GM21515 (cell line): ENCODE measurements at regions not wholly inside any gene's neighbourhood (a gene's known extent, or its start where the extent isn't known, plus 50 kb on each side); places are given as distances from the start of the nearest gene placed in this dataset.

Experiments used
- ATAC-seq: cut with Tn5 transposase; IDR thresholded peaks from one replicate; pipeline ENCODE4 v1.9.1; 2021; ENCODE audit not compliant: unreplicated experiment

GRCh38 chr14:29265852-29266251 lies 499.3 kb downstream of the FOXG1 start:
- ATAC-seq, result no peak

GRCh38 chr14:29271669-29272068 lies 505.1 kb downstream of the FOXG1 start:
- no peak for ATAC-seq

- no peak for ATAC-seq
Observed at GRCh38 chr14:29273513-29273912, 506.9 kb downstream of the FOXG1 start.

- no peak for ATAC-seq
Observed at GRCh38 chr14:29274890-29275596, 508.5 kb downstream of the FOXG1 start.

- ATAC-seq, result no peak
Observed at GRCh38 chr14:29278301-29279263, 512.0 kb downstream of the FOXG1 start.

GRCh38 chr14:29282169-29282568 lies 515.6 kb downstream of the FOXG1 start:
- ATAC-seq, result no peak

GRCh38 chr14:29290441-29290840 lies 523.9 kb downstream of the FOXG1 start:
- ATAC-seq, result no peak

GRCh38 chr14:29299372-29299771 lies 532.8 kb downstream of the FOXG1 start:
- no peak for ATAC-seq

GRCh38 chr14:29301571-29301970 lies 535.0 kb downstream of the FOXG1 start:
- no peak for ATAC-seq

GRCh38 chr14:29310210-29310609 lies 543.6 kb downstream of the FOXG1 start:
- ATAC-seq, result no peak

GRCh38 chr14:29310757-29311156 lies 544.2 kb downstream of the FOXG1 start:
- ATAC-seq, result no peak

GRCh38 chr14:29311983-29312382 lies 545.4 kb downstream of the FOXG1 start:
- ATAC-seq, result no peak

- no peak for ATAC-seq
Observed at GRCh38 chr14:29316936-29317335, 550.3 kb downstream of the FOXG1 start.

GRCh38 chr14:29317423-29317822 lies 550.8 kb downstream of the FOXG1 start:
- no peak for ATAC-seq

- no peak for ATAC-seq
Observed at GRCh38 chr14:29320286-29320685, 553.7 kb downstream of the FOXG1 start.

- no peak for ATAC-seq
Observed at GRCh38 chr14:29321646-29322045, 555.1 kb downstream of the FOXG1 start.

GRCh38 chr14:29339494-29340172 lies 573.0 kb downstream of the FOXG1 start:
- no peak for ATAC-seq

GRCh38 chr14:29348504-29348903 lies 579.1 kb downstream of the PRKD1 start:
- no peak for ATAC-seq

- ATAC-seq, result no peak
Observed at GRCh38 chr14:29350496-29350895, 577.2 kb downstream of the PRKD1 start.

- ATAC-seq, result no peak
Observed at GRCh38 chr14:29351996-29352705, 575.5 kb downstream of the PRKD1 start.

- ATAC-seq, result no peak
Observed at GRCh38 chr14:29352706-29353080, 575.0 kb downstream of the PRKD1 start.
